H1 (cell line): ENCODE measurements at regions not wholly inside any gene's neighbourhood (a gene's known extent, or its start where the extent isn't known, plus 50 kb on each side); places are given as distances from the start of the nearest gene placed in this dataset.

Source experiments
- CTCF ChIA-PET: fragments of 300-600 bp; sonication (Branson Sonifier 250); formaldehyde crosslinking; loops from one replicate; lab custom pipeline; 2021; ENCODE audit not compliant: partially characterized antibody; lab: Charles Lee
- POLR2A ChIA-PET: fragments of 300-600 bp; sonication (Branson Sonifier 250); formaldehyde crosslinking; loops from one replicate; lab custom pipeline; 2021; ENCODE audit warnings: inconsistent platforms; ENCODE audit not compliant: partially characterized antibody; lab: Charles Lee
- DNase-seq, 2 experiments: peaks; one replicate each; pipeline versions ENCODE4 v3.0.0 to v3.0.0-alpha.2; 2010 to 2022; ENCODE audit warnings: low spot score in 2 of 2, low read depth in 1 of 2, mixed read lengths in 1 of 2
- FAIRE-seq: peaks from 2 replicates; lab custom pipeline; 2011; peaks lifted over from hg19 to GRCh38; lab: Jason Lieb, UNC
- H2AFZ ChIP-seq: 2 replicates; pipeline ENCODE4 v1.8.1; 2012; ENCODE audit warnings: low read length, inconsistent platforms
- H2AK5ac ChIP-seq: 2 replicates; pipeline ENCODE4 v1.6.1; 2013; ENCODE audit warnings: low read depth, low read length
- H2BK120ac ChIP-seq: replicated peaks from 2 replicates; pipeline ENCODE3; 2013; ENCODE audit warnings: low read depth, low read length, inconsistent platforms
- H2BK12ac ChIP-seq: 2 replicates; pipeline ENCODE4 v1.6.1; 2013; ENCODE audit warnings: low read depth, low read length
- H2BK15ac ChIP-seq: 2 replicates; pipeline ENCODE4 v1.6.1; 2013; ENCODE audit warnings: low read length
- H2BK20ac ChIP-seq: 2 replicates; pipeline ENCODE4 v1.6.1; 2013; ENCODE audit warnings: low read length
- H2BK5ac ChIP-seq: 2 replicates; pipeline ENCODE4 v1.6.1; 2013; ENCODE audit warnings: low read depth, low read length
- H3K14ac ChIP-seq: 2 replicates; pipeline ENCODE4 v1.6.1; 2013; ENCODE audit warnings: inconsistent platforms; ENCODE audit not compliant: insufficient read length
- H3K18ac ChIP-seq: 2 replicates; pipeline ENCODE4 v1.6.1; 2013; ENCODE audit warnings: low read length; ENCODE audit errors: extremely low read depth
- H3K23ac ChIP-seq: 2 replicates; pipeline ENCODE4 v1.6.1; 2013; ENCODE audit warnings: inconsistent platforms; ENCODE audit not compliant: insufficient read length
- H3K23me2 ChIP-seq: 2 replicates; pipeline ENCODE4 v1.6.1; 2013; ENCODE audit warnings: low read depth, low read length
- H3K27ac ChIP-seq: 2 replicates; pipeline ENCODE4 v1.6.1; 2011; ENCODE audit warnings: low read depth, low read length, inconsistent platforms
- H3K27me3 ChIP-seq, 4 experiments: replicated peaks in 1 of 4; 1 replicate in 1 of 4; 2 replicates in 3 of 4; pipeline versions ENCODE4 v1.6.1 to v1.8.1; 2011 to 2013; ENCODE audit warnings: low read length in 3 of 4, mild to moderate bottlenecking in 3 of 4, inconsistent platforms in 2 of 4, mixed read lengths in 2 of 4, moderate library complexity in 1 of 4; ENCODE audit not compliant: control insufficient read depth in 3 of 4, insufficient read depth in 3 of 4; ENCODE audit errors: extremely low read depth in 1 of 4
- H3K36me3 ChIP-seq, 4 experiments: 2 replicates each; pipeline versions ENCODE4 v1.6.1 to v1.8.1; 2011 to 2013; ENCODE audit warnings: mild to moderate bottlenecking in 4 of 4, low read length in 3 of 4, moderate library complexity in 2 of 4, control low read depth in 1 of 4, inconsistent platforms in 1 of 4; ENCODE audit not compliant: insufficient read depth in 4 of 4, control insufficient read depth in 2 of 4
- H3K4ac ChIP-seq: replicated peaks from 2 replicates; pipeline ENCODE3; 2013; ENCODE audit warnings: low read length, low read depth, mixed read lengths, inconsistent platforms; ENCODE audit not compliant: insufficient read length
- H3K4me1 ChIP-seq, 4 experiments: replicated peaks in 1 of 4; 1 replicate in 1 of 4; 2 replicates in 3 of 4; pipeline versions ENCODE4 v1.6.1 to v1.8.1; 2011 to 2013; ENCODE audit warnings: low read length in 3 of 4, inconsistent platforms in 2 of 4, mixed read lengths in 1 of 4; ENCODE audit not compliant: insufficient read depth in 4 of 4, control insufficient read depth in 3 of 4
- H3K4me2 ChIP-seq, 2 experiments: 2 replicates each; pipeline versions ENCODE4 v1.6.1 to v1.8.1; 2011 to 2013; ENCODE audit warnings: low read depth in 2 of 2, low read length in 2 of 2, control low read depth in 1 of 2, inconsistent platforms in 1 of 2, mild to moderate bottlenecking in 1 of 2; ENCODE audit not compliant: insufficient read depth in 1 of 2
- H3K4me3 ChIP-seq, 4 experiments: fragments of 200-600, 300-600 bp in 1 of 4; sonication (generic), shearing (Covaris generic), sonication (Bioruptor Twin) in 1 of 4; 2 replicates each; pipeline versions ENCODE4 v1.5.1 to v1.8.1; 2011 to 2016; ENCODE audit warnings: low read length in 4 of 4, low read depth in 3 of 4, control low read depth in 2 of 4, inconsistent platforms in 2 of 4, mild to moderate bottlenecking in 2 of 4, mixed read lengths in 1 of 4, moderate library complexity in 1 of 4; ENCODE audit not compliant: insufficient read depth in 2 of 4; ENCODE audit errors: extremely low read depth in 1 of 4
- H3K56ac ChIP-seq: replicated peaks from 2 replicates; pipeline ENCODE3; 2013; ENCODE audit warnings: low read depth, mild to moderate bottlenecking, mixed read lengths, low read length, inconsistent platforms; ENCODE audit not compliant: insufficient read length
- H3K79me1 ChIP-seq: 2 replicates; pipeline ENCODE4 v1.6.1; 2013; ENCODE audit warnings: low read depth, low read length, control low read depth
- H3K79me2 ChIP-seq, 2 experiments: 2 replicates each; pipeline versions ENCODE4 v1.6.1 to v1.8.1; 2012 to 2013; ENCODE audit warnings: low read length in 2 of 2, mild to moderate bottlenecking in 2 of 2, inconsistent platforms in 1 of 2; ENCODE audit not compliant: insufficient read depth in 2 of 2, control insufficient read depth in 1 of 2
- H3K9ac ChIP-seq, 4 experiments: replicated peaks in 1 of 4; 1 replicate in 1 of 4; 2 replicates in 3 of 4; pipeline versions ENCODE4 v1.6.1 to v1.8.1; 2011 to 2013; ENCODE audit warnings: low read depth in 3 of 4, low read length in 3 of 4, control low read depth in 2 of 4, mild to moderate bottlenecking in 2 of 4, moderate library complexity in 2 of 4, inconsistent platforms in 1 of 4; ENCODE audit errors: extremely low read depth in 1 of 4
- H3K9me3 ChIP-seq, 2 experiments: 2 replicates each; pipeline versions ENCODE4 v1.6.1 to v1.8.1; 2012 to 2013; ENCODE audit warnings: mild to moderate bottlenecking in 2 of 2, moderate library complexity in 2 of 2, control low read depth in 1 of 2, inconsistent platforms in 1 of 2, low read depth in 1 of 2, low read length in 1 of 2, mixed read lengths in 1 of 2; ENCODE audit not compliant: insufficient read depth in 2 of 2
- H4K20me1 ChIP-seq, 2 experiments: replicated peaks in 1 of 2; 2 replicates each; pipeline versions ENCODE3 to v1.8.1; 2011 to 2013; ENCODE audit warnings: inconsistent platforms in 2 of 2, low read length in 2 of 2, mild to moderate bottlenecking in 1 of 2; ENCODE audit not compliant: insufficient read depth in 2 of 2, control insufficient read depth in 1 of 2
- H4K5ac ChIP-seq: 2 replicates; pipeline ENCODE4 v1.6.1; 2013; ENCODE audit warnings: low read length, low read depth, mixed read lengths, inconsistent platforms; ENCODE audit not compliant: insufficient read length
- H4K8ac ChIP-seq: 2 replicates; pipeline ENCODE4 v1.8.0; 2013; ENCODE audit warnings: mild to moderate bottlenecking, moderate library complexity, low read length, inconsistent platforms; ENCODE audit not compliant: insufficient read depth; ENCODE audit errors: extremely low read depth
- H4K91ac ChIP-seq: replicated peaks from 2 replicates; pipeline ENCODE3; 2013; ENCODE audit warnings: low read length, mixed read lengths, inconsistent platforms; ENCODE audit not compliant: insufficient read length
- BACH1 ChIP-seq: IDR thresholded peaks from 2 replicates; pipeline ENCODE4 v1.6.1; 2012; ENCODE audit warnings: low read length, improper control_type of control experiment
- EZH2 ChIP-seq: fragments of 200-600 bp; sonication (generic); IDR thresholded peaks from 2 replicates; pipeline ENCODE4 v1.7.1; 2012; ENCODE audit warnings: low read depth, mild to moderate bottlenecking, moderate library complexity, low read length, inconsistent platforms; ENCODE audit not compliant: severe bottlenecking
- NANOG ChIP-seq: IDR thresholded peaks from 2 replicates; pipeline ENCODE4 v1.6.1; 2011; ENCODE audit warnings: low read length, low read depth, mild to moderate bottlenecking, inconsistent platforms; ENCODE audit not compliant: insufficient read depth, poor library complexity, severe bottlenecking
- POLR2A ChIP-seq, 2 experiments: IDR thresholded peaks; 1 replicate in 1 of 2; 2 replicates in 1 of 2; pipeline ENCODE4 v1.6.1; 2011; ENCODE audit warnings: low read depth in 2 of 2, low read length in 2 of 2, mild to moderate bottlenecking in 2 of 2; ENCODE audit errors: control extremely low read depth in 1 of 2
- SIRT6 ChIP-seq: IDR thresholded peaks from one replicate; pipeline ENCODE4 v1.7.1; 2012; ENCODE audit warnings: low read length, inconsistent platforms
- SP2 ChIP-seq: IDR thresholded peaks from 2 replicates; pipeline ENCODE4 v1.6.1; 2012; ENCODE audit warnings: mild to moderate bottlenecking, low read length, inconsistent platforms
- TBP ChIP-seq: IDR thresholded peaks from 2 replicates; pipeline ENCODE4 v1.6.1; 2011; ENCODE audit warnings: low read depth, low read length, improper control_type of control experiment
- TF ChIP-seq, protein P1 (sequence below), 3 experiments: IDR thresholded peaks; 1 replicate in 2 of 3; 2 replicates in 1 of 3; pipeline versions ENCODE4 v1.5.1 to v1.6.1; 2011; ENCODE audit warnings: low read length in 3 of 3, mild to moderate bottlenecking in 3 of 3, inconsistent platforms in 2 of 3, low read depth in 1 of 3, moderate library complexity in 1 of 3; ENCODE audit not compliant: insufficient read depth in 1 of 3; ENCODE audit errors: control extremely low read depth in 1 of 3
- TF ChIP-seq, protein P2 (sequence below): IDR thresholded peaks from 2 replicates; pipeline ENCODE4 v1.6.1; 2012; ENCODE audit warnings: inconsistent platforms

DNA sequence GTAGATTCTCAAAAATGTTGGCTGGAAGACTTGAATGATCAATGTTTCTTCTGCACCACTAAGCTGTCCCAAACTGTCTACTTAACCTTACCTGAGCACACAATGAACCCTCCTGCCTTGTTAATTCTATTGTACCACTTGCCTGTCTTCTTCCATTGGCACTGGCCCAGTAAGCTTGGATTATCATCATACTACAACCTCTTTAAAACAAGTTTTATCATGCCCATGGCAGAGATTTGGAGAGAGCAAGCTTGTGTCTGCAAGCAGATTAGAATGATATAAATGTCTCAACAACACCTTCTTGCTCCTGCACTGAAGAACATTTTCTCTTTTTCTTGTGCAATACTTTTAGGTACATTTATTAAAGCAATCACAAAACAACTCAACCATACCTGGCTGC is 74.0 kb upstream of the VMA21 start:
- Histone ChIP-seq H2BK5ac (no peak overlapping the region), H4K91ac (no peak overlapping the region), H2BK12ac (no peak overlapping the region), H4K8ac (no peak overlapping the region), H4K5ac (no peak overlapping the region), H3K18ac (no peak overlapping the region), H2BK15ac (no peak overlapping the region), H3K9ac (no peak overlapping the region), H3K79me2 (no peaks in the 10 kb centered on the region), H3K4me3 (no peak overlapping the region), H3K27ac (no peak overlapping the region), H2AK5ac (no peak overlapping the region), H3K79me1 (no peaks in the 10 kb centered on the region), H3K4me2 (no peak overlapping the region), H3K4ac (no peak overlapping the region), H3K14ac (no peak overlapping the region), H2BK120ac (no peak overlapping the region), H2BK20ac (no peak overlapping the region), H3K27me3 (no peaks in the 10 kb centered on the region), H3K23me2 (no peaks in the 10 kb centered on the region), H2AFZ (no peak overlapping the region), H3K36me3 (no peaks in the 10 kb centered on the region), H3K23ac (no peak overlapping the region), H3K9me3 (no peaks in the 10 kb centered on the region), H4K20me1 (no peaks in the 10 kb centered on the region), H3K4me1 (no peaks in the 10 kb centered on the region), H3K56ac (no peak overlapping the region)
- ChIA-PET POLR2A (no interaction called here), CTCF (no interaction called here)
- no peak for DNase-seq
- FAIRE-seq = no peak
- TF ChIP-seq EZH2 (no peak), TBP (no peak), SIRT6 (no peak), NANOG (no peak), SP2 (no peak), BACH1 (no peak), POLR2A (IDR thresholded peaks at IDR 0.05; ENCODE audit: control extremely low read depth in 1 of 2, low read depth in 2 of 2, low read length in 2 of 2) (no peak)
- TF ChIP-seq, protein P1, sequence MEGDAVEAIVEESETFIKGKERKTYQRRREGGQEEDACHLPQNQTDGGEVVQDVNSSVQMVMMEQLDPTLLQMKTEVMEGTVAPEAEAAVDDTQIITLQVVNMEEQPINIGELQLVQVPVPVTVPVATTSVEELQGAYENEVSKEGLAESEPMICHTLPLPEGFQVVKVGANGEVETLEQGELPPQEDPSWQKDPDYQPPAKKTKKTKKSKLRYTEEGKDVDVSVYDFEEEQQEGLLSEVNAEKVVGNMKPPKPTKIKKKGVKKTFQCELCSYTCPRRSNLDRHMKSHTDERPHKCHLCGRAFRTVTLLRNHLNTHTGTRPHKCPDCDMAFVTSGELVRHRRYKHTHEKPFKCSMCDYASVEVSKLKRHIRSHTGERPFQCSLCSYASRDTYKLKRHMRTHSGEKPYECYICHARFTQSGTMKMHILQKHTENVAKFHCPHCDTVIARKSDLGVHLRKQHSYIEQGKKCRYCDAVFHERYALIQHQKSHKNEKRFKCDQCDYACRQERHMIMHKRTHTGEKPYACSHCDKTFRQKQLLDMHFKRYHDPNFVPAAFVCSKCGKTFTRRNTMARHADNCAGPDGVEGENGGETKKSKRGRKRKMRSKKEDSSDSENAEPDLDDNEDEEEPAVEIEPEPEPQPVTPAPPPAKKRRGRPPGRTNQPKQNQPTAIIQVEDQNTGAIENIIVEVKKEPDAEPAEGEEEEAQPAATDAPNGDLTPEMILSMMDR (IDR thresholded peaks at IDR 0.05; ENCODE audit: control extremely low read depth in 1 of 3, insufficient read depth in 1 of 3, low read depth in 1 of 3, low read length in 3 of 3) = no peak
- TF ChIP-seq, protein P2, sequence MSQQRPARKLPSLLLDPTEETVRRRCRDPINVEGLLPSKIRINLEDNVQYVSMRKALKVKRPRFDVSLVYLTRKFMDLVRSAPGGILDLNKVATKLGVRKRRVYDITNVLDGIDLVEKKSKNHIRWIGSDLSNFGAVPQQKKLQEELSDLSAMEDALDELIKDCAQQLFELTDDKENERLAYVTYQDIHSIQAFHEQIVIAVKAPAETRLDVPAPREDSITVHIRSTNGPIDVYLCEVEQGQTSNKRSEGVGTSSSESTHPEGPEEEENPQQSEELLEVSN = no peak
